Spinal cord (tissue), 9 donors: ENCODE measurements at regions not wholly inside any gene's neighbourhood (a gene's known extent, or its start where the extent isn't known, plus 50 kb on each side); places are given as distances from the start of the nearest gene placed in this dataset.

Source experiments
- DNase-seq, 6 donors: peaks; one replicate each; pipeline versions ENCODE4 v3.0.0 to v3.0.0-alpha.2; 2013 to 2015; ENCODE audit warnings: low spot score in 6 of 6, low read depth in 4 of 6
- H3K27ac ChIP-seq: one replicate; pipeline ENCODE4 v1.5.1; 2013; ENCODE audit warnings: low read depth, low read length, control low read depth
- H3K27me3 ChIP-seq: one replicate; pipeline ENCODE4 v1.6.1; 2013; ENCODE audit warnings: low read length; ENCODE audit not compliant: control insufficient read depth, insufficient read depth
- H3K36me3 ChIP-seq: one replicate; pipeline ENCODE4 v1.6.1; 2013; ENCODE audit warnings: low read length; ENCODE audit not compliant: control insufficient read depth, insufficient read depth
- H3K4me1 ChIP-seq: one replicate; pipeline ENCODE4 v1.6.1; 2013; ENCODE audit warnings: low read length; ENCODE audit not compliant: control insufficient read depth, insufficient read depth
- H3K4me3 ChIP-seq: one replicate; pipeline ENCODE4 v1.5.1; 2013; ENCODE audit warnings: low read depth, low read length, control low read depth
- H3K9me3 ChIP-seq: one replicate; pipeline ENCODE4 v1.6.1; 2013; ENCODE audit warnings: low read length; ENCODE audit not compliant: control insufficient read depth, insufficient read depth
- WGBS: methylation state at CpG from one replicate; pipeline ENCODE4 v1.1.5; 2013; ENCODE audit warnings: missing lambda C conversion rate; ENCODE audit not compliant: insufficient coverage; 5-methylcytosine and 5-hydroxymethylcytosine counted together
- donor health status: healthy.

DNA sequence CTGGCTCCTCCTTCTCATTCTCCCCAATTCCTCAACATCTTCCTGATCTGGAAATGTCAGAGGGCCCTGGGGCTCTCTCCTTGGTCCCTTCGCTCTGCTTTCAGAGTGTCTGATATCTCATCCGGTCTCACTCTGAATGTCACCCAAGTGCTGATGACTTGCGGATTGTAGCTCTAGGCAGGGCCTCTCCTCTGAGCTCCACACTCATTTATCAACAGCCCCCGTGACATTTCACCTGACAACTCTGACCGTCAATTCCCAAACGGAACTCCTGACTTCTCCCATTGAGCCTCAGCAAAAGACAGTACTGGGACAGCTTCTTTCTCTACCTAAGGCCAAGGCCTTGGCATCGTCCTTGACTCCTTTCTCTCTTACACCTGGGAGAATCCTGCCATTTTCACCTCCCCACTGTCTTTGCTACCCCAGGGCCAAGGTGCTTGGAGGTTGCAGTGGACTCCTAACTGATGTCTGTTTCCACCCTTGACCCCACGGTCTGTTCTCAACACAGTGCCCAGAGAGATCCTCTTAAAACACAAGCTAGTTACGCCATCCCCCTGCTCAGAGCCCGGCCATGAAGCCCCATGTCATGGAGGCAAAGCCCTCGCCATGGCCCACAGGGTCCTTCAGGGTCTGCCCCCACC, 57.5 kb upstream of the THY1 start:
- H3K4me1 ChIP-seq = peaks cover 26% of the 10 kb centered on the region
- no peaks in the 10 kb centered on the region for H3K27me3 ChIP-seq
- H3K36me3 ChIP-seq = no peaks in the 10 kb centered on the region
- no peak overlapping the region for H3K4me3 ChIP-seq
- WGBS = 83% methylated on average over 11 of the region's 11 CpGs
- no peak overlapping the region for H3K27ac ChIP-seq
- DNase-seq = no peak
- no peaks in the 10 kb centered on the region for H3K9me3 ChIP-seq

DNA sequence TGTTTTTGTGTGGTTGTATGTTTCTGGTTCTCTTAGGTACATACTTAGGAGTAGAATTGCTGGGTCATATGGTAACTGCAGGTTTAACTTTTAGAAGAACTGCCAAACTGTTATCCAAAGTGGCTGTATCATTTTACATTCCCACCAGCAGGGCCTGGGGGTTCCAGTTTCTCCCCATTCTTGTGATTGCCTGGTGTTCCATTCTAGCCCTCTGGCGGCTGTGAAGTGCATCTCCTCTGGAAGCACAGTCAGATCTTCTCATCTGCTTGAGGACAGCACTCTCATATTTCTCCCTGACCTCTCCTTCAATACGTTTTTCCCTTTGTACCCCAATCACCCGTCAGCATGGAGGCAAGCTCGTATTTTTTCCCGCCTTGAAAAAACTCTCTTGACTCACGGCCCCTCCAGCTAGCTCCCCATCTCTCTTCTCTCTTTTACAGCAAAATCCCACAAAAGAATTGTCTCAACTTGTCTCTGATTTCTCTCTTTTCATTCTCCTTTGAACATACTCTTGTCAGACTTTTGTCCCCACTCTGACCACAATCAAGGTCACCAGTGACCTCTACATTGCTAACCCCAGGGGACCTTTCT, 56.8 kb upstream of the THY1 start:
- WGBS = 58% methylated on average over 6 of the region's 6 CpGs
- H3K4me1 ChIP-seq = peaks cover 29% of the 10 kb centered on the region
- no peaks in the 10 kb centered on the region for H3K36me3 ChIP-seq
- DNase-seq = peak in 1 of 6 donors; percentile 46
- H3K27me3 ChIP-seq = no peaks in the 10 kb centered on the region
- no peak overlapping the region for H3K27ac ChIP-seq
- no peaks in the 10 kb centered on the region for H3K9me3 ChIP-seq
- H3K4me3 ChIP-seq = no peak overlapping the region

DNA sequence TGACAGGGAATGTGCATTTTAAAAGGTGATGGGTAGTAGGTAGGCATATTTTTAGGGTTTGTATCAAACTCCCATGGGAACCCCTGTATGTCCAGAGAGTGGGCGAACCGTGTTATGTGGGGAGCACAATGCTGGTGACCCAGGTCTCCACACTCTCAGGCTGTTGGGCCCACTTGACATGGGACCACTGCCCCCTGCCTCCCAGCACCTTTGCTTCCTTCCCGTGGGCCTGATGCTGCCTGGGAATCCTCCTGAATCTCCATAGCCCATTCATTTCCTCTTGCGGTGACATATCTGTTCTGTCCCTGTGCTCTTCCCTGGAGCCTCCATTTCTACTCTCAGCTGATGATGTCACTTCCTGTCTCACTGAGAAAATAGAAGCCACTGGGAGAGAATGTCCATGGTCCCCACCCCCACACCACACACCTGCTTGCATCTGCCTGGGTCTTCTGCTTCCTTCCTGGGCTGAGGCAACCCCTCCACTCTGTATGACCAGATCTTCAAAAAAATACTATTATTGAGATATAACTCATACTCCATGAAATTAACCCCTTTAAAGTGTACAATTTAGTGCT, 55.8 kb upstream of the THY1 start:
- Histone ChIP-seq H3K4me1 (peaks cover 33% of the 10 kb centered on the region), H3K36me3 (no peaks in the 10 kb centered on the region), H3K4me3 (no peak overlapping the region), H3K27me3 (no peaks in the 10 kb centered on the region), H3K9me3 (no peaks in the 10 kb centered on the region), H3K27ac (no peak overlapping the region)
- DNase-seq = no peak
- 63% methylated on average over 4 of the region's 4 CpGs for WGBS

DNA sequence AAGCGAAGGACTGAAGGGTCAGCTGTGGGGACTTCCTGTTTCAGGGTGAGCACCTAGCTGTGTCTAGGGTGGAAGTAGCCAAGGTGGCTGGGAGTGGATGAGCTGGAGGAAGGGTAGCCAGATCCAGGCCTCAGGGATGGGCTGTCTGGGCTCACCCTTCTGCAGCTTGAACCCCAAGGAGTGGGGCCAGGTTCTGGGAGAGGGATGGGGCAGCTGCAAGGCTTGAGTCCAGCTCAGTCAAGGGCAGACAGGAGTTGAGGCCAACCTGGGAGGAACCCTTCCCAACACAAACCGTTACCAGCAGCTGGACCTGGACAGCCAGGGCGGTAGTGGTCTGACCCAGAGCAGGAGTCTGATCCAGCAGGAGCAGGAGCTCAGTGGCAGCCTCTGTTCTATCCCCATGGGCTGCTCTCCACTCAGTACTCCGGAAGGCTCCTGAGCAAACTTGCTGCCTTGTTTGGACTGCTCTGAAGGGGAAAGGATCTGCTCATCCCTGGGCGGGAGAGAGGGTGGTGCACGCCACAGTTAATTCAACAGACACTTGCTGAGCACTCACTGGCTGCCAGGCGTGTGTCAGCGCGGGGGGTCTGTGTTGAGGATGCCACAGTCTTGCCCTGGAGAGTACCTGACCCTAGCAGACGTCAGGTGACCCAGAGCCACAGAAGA, 53.8 kb upstream of the THY1 start:
- no peak overlapping the region for H3K4me3 ChIP-seq
- 68% methylated on average over 10 of the region's 10 CpGs for WGBS
- no peaks in the 10 kb centered on the region for H3K27me3 ChIP-seq
- no peak overlapping the region for H3K27ac ChIP-seq
- no peaks in the 10 kb centered on the region for H3K36me3 ChIP-seq
- H3K4me1 ChIP-seq = peaks cover 14% of the 10 kb centered on the region
- no peaks in the 10 kb centered on the region for H3K9me3 ChIP-seq
- no peak for DNase-seq

DNA sequence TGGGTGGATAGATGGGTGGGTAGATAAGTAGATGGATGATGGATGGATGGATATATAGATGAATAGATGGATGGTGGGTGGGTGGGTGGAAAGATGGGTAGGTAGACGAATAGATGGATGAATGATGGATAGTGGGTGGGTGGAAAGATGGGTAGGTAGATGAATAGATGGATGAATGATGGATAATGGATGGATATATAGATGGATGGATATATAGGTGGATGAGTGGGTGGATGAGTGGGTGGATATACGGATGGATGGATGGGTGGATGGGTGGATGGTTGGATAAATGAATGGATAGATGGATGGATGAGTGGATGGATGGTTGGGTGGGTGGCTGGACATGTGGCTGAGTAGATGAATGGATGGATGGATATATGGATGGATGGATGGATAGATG, 53.1 kb upstream of the THY1 start:
- Histone ChIP-seq H3K27me3 (no peaks in the 10 kb centered on the region), H3K36me3 (no peaks in the 10 kb centered on the region), H3K4me3 (no peak overlapping the region), H3K4me1 (peaks cover 10% of the 10 kb centered on the region), H3K9me3 (no peaks in the 10 kb centered on the region), H3K27ac (no peak overlapping the region)
- 86% methylated on average over 2 of the region's 2 CpGs for WGBS
- DNase-seq = no peak

DNA sequence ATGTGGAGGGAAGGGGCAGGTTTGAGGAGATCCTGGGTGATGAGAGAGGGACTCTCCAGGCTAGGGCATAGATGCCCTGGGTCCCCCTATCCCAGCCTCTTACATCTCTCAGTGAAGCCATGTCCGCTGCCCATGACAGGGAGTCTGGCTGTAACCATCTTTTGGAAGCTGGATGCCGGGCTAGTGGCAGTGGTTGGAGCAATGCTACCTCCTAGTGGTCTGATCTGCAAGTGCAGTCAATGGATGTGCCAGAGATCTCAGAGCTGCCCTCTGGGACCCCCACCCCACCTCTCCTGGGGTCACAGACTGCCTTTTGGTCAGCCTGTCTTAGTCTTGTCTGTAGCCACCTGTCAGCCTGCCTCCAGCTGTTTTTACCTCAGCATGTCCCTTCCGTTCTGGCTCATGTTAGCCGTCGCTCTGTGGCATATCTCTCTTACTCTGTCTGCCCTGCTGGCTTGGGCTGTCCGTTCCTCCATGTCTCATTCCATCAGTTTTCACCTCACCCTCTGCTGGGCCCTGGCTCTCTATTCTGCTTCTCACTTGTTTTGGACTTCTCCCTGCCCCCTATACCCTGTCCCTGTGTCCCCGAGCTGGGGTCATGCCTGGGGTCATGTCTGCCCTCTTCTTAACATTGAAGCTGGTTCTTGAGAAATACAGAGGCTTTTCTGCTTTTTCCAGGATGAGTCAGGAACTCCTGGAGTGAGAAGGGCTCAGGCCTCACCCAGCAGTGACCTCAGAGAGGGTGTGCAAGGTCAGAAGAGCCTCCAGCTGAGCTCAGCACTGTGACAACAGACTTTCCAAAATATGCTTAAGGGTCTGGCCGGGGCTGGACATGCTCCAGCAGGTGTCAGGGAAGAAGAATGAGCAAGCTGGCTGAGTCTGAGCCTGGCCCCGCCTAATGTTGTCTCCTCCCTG, 52.0 kb upstream of the THY1 start:
- H3K27ac ChIP-seq = no peak overlapping the region
- 31% methylated on average over 8 of the region's 9 CpGs for WGBS
- no peaks in the 10 kb centered on the region for H3K27me3 ChIP-seq

DNA sequence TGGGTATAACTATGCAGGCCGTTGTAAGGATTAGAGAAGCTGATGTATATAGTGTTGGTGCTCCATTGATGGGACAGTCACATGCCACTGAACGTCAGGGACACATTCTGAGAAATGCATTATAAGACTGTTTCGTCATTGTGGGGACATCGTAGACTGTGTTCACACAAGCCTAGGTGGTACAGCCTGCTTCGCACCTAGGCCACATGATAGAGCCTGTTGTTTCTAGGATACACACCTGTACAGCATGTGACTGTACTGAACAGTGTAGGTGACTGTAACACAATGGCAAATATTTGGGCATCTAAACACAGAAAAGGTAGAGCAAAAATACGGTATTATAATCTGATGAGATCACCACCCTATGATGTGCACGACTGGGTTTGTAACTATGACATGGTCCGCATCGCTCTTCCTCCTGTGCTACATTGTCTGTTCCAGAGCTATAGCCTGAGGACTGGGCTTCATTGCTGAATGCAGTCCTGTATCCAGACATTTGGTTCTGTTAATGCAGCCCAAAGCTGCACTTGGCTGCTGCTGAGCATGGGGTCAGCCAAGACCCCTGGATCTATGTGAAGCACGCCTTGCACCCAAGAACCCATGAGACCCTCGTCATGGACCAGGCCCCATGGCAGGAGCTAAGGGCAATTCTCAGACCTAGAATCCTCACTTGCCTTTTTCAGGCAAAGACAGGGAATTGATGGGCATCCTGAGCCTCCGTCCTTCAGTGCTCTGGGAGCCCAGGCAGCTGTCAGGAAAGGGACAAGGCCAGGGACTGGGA, 51.1 kb upstream of the THY1 start:
- H3K4me1 ChIP-seq = peaks cover 10% of the 10 kb centered on the region
- no peak overlapping the region for H3K27ac ChIP-seq
- H3K9me3 ChIP-seq = no peaks in the 10 kb centered on the region
- no peaks in the 10 kb centered on the region for H3K36me3 ChIP-seq
- no peak overlapping the region for H3K4me3 ChIP-seq
- DNase-seq = no peak
- no peaks in the 10 kb centered on the region for H3K27me3 ChIP-seq
- whole genome bisulfite sequencing = 92% methylated on average over 12 of the region's 12 CpGs

More for the DNA sequence above, 52.0 kb upstream of the THY1 start:
- peaks cover 10% of the 10 kb centered on the region for H3K4me1 ChIP-seq
- H3K9me3 ChIP-seq = no peaks in the 10 kb centered on the region
- H3K36me3 ChIP-seq = no peaks in the 10 kb centered on the region
- peak; percentile 50 to 95 (median 70) for DNase-seq
- H3K4me3 ChIP-seq = no peak overlapping the region

DNA sequence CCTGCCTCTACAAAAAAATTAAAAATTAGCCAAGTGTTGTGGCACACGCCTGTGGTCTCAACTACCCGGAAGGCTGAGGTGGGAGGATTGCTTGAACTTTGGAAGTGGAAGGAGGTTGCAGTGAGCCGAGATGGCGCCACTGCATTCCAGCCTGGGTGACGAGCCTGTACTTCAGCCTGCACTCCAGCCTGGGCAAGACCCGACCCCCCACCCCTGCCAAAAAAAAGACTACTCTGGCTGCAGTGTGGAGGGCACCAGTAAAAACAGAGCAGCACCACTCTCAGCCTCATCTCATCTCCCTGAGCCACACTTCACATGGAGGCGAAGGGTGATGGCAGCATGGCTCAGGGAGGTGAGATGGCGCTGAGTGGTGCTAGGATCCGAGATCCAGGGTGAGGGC, 50.3 kb upstream of the THY1 start:
- DNase-seq = no peak
- WGBS = 90% methylated on average over 8 of the region's 9 CpGs
- Histone ChIP-seq H3K36me3 (no peaks in the 10 kb centered on the region), H3K4me1 (peaks cover 10% of the 10 kb centered on the region), H3K27me3 (no peaks in the 10 kb centered on the region), H3K27ac (no peak overlapping the region), H3K9me3 (no peaks in the 10 kb centered on the region), H3K4me3 (no peak overlapping the region)

DNA sequence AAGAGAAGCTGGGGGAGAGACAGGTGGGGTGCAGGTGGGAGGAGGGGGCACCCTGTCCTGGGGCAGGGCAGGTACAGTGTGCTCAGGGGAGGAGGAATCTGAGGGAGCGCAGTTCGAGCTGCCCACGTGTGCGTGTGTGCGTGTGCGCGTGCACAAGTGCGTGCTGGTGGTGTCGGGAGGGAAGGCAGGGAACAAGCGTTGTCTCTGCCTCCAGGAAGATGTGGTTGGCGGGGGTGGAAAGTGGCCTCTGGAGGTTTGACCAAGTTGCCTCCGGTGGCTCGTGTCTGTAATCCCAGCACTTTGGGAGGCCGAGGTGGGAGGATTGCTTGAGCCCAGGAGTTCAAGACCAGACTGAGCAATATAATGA, 49.9 kb upstream of the THY1 start:
- peaks cover 3% of the 10 kb centered on the region for H3K9me3 ChIP-seq
- no peak overlapping the region for H3K27ac ChIP-seq
- no peak overlapping the region for H3K4me3 ChIP-seq
- no peaks in the 10 kb centered on the region for H3K27me3 ChIP-seq
- WGBS = 92% methylated on average over 14 of the region's 14 CpGs
- H3K36me3 ChIP-seq = no peaks in the 10 kb centered on the region
- no peak for DNase-seq
- peaks cover 10% of the 10 kb centered on the region for H3K4me1 ChIP-seq
